ENCODE measurements at regions not wholly inside any gene's neighbourhood (a gene's known extent, or its start where the extent isn't known, plus 50 kb on each side); places are given as distances from the start of the nearest gene placed in this dataset.

- TF ChIP-seq POLR2AphosphoS5 (IDR thresholded peaks at IDR 0.05): no peak
- no peak for TF ChIP-seq RAD21 (conservative IDR thresholded peaks at IDR 0.05)
- TF ChIP-seq EZH2 (IDR thresholded peaks at IDR 0.05; ENCODE audit: borderline replicate concordance, insufficient read depth, low read length, poor library complexity, severe bottlenecking): no peak
- no peak for TF ChIP-seq TAF1 (IDR thresholded peaks at IDR 0.05; ENCODE audit: low read depth)
Observed at GRCh38 chr7:25392588-25393338, 164.5 kb upstream of the NPVF start.

All from neural cell (in vitro differentiated cells).